Activated T-cell treated with anti-CD3 and anti-CD28 coated beads, Interleukin-2, amount 50 U/mL, for 48 hours (primary cell): ENCODE measurements at regions not wholly inside any gene's neighbourhood (a gene's known extent, or its start where the extent isn't known, plus 50 kb on each side); places are given as distances from the start of the nearest gene placed in this dataset.
"Not testable (repeated sequence)": the region's sequence is repeated elsewhere in the genome, so short reads cannot be mapped to it uniquely, and the experiment has no call there.

Source experiments
- DNase-seq, 2 experiments: peaks; one replicate each; pipeline ENCODE4 v3.0.0-alpha.2; 2020

GRCh38 chr6:68007717-68008116 lies 627.4 kb upstream of the ADGRB3 start:
- DNase-seq = no peak

GRCh38 chr6:67986694-67987232 lies 648.3 kb upstream of the ADGRB3 start:
- no peak for DNase-seq

- DNase-seq = no peak
Observed at GRCh38 chr6:67976486-67976885, 658.6 kb upstream of the ADGRB3 start.

- no peak for DNase-seq
Observed at GRCh38 chr6:67974931-67975330, 660.2 kb upstream of the ADGRB3 start.

GRCh38 chr6:67971812-67972211 lies 663.3 kb upstream of the ADGRB3 start:
- DNase-seq = no peak

GRCh38 chr6:67966830-67967229 lies 668.3 kb upstream of the ADGRB3 start:
- DNase-seq = no peak

- DNase-seq = no peak
Observed at GRCh38 chr6:67956352-67956751, 678.7 kb upstream of the ADGRB3 start.

GRCh38 chr6:67952948-67953347 lies 682.1 kb upstream of the ADGRB3 start:
- no peak for DNase-seq

- no peak for DNase-seq
Observed at GRCh38 chr6:67952121-67952520, 683.0 kb upstream of the ADGRB3 start.

GRCh38 chr6:67947762-67948161 lies 687.3 kb upstream of the ADGRB3 start:
- not testable (repeated sequence) for DNase-seq

GRCh38 chr6:67935976-67936477 lies 699.1 kb upstream of the ADGRB3 start:
- DNase-seq = no peak

GRCh38 chr6:67933278-67933677 lies 701.8 kb upstream of the ADGRB3 start:
- DNase-seq = no peak

- DNase-seq = not testable (repeated sequence)
Observed at GRCh38 chr6:67922588-67922987, 712.5 kb upstream of the ADGRB3 start.

- not testable (repeated sequence) for DNase-seq
Observed at GRCh38 chr6:67920040-67920439, 715.0 kb upstream of the ADGRB3 start.

- no peak for DNase-seq
Observed at GRCh38 chr6:67916399-67916798, 718.7 kb upstream of the ADGRB3 start.

- no peak for DNase-seq
Observed at GRCh38 chr6:67914419-67914818, 720.7 kb upstream of the ADGRB3 start.

GRCh38 chr6:67909354-67909753 lies 725.7 kb upstream of the ADGRB3 start:
- DNase-seq = no peak

- no peak for DNase-seq
Observed at GRCh38 chr6:67908379-67908778, 726.7 kb upstream of the ADGRB3 start.

GRCh38 chr6:67904735-67905134 lies 730.3 kb upstream of the ADGRB3 start:
- not testable (repeated sequence) for DNase-seq

- DNase-seq = no peak
Observed at GRCh38 chr6:67898875-67899274, 736.2 kb upstream of the ADGRB3 start.

- no peak for DNase-seq
Observed at GRCh38 chr6:67897998-67898607, 737.0 kb upstream of the ADGRB3 start.

- no peak for DNase-seq
Observed at GRCh38 chr6:67896476-67896875, 738.6 kb upstream of the ADGRB3 start.

GRCh38 chr6:67889682-67889995 lies 745.4 kb upstream of the ADGRB3 start:
- DNase-seq = no peak

GRCh38 chr6:67888886-67889681 lies 746.0 kb upstream of the ADGRB3 start:
- DNase-seq = no peak
